ENCODE measurements at regions not wholly inside any gene's neighbourhood (a gene's known extent, or its start where the extent isn't known, plus 50 kb on each side); places are given as distances from the start of the nearest gene placed in this dataset.

DNA sequence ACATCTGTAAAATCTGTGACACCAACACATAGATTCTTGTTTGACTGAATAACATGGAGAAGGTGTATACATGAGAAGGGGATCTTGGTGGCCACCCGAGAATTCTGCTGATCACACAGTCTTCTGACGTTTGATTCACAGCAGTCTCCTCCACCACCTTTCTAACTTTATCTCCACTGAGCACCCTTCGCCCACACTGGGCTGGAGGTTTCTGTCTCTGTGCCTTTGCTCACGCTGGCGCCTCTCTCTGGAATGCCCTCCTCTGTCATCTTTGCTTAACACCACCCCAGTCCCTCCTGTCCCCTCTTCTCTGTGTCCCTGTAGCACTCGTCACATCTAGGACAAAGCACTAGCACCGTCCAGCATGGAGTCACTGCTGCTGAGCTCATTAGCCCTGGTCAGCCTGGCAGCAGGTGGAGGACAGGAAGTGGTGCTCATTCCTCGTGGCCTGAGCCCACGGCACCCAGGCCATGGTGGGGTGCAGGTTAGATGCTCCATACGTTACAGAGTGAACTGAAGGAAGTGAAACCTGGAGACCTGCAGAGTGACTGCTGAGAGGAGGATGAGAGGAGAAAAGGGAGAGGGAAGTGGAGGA is 384.6 kb downstream of the UQCRFS1 start:
- no peak for TF ChIP-seq POLR2A (IDR thresholded peaks at IDR 0.05)
- TF ChIP-seq, protein P1, sequence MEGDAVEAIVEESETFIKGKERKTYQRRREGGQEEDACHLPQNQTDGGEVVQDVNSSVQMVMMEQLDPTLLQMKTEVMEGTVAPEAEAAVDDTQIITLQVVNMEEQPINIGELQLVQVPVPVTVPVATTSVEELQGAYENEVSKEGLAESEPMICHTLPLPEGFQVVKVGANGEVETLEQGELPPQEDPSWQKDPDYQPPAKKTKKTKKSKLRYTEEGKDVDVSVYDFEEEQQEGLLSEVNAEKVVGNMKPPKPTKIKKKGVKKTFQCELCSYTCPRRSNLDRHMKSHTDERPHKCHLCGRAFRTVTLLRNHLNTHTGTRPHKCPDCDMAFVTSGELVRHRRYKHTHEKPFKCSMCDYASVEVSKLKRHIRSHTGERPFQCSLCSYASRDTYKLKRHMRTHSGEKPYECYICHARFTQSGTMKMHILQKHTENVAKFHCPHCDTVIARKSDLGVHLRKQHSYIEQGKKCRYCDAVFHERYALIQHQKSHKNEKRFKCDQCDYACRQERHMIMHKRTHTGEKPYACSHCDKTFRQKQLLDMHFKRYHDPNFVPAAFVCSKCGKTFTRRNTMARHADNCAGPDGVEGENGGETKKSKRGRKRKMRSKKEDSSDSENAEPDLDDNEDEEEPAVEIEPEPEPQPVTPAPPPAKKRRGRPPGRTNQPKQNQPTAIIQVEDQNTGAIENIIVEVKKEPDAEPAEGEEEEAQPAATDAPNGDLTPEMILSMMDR (IDR thresholded peaks at IDR 0.05) = no peak

All from vagina (tissue), 2 donors.